ENCODE measurements at regions not wholly inside any gene's neighbourhood (a gene's known extent, or its start where the extent isn't known, plus 50 kb on each side); places are given as distances from the start of the nearest gene placed in this dataset.
A peak's percentile ranks its signal among the peaks of the same experiment; 100 is the strongest.
"Not testable (repeated sequence)": the region's sequence is repeated elsewhere in the genome, so short reads cannot be mapped to it uniquely, and the experiment has no call there.

- not testable (repeated sequence) for H3K27ac ChIP-seq; H3K4me1 ChIP-seq; H3K27me3 ChIP-seq; H3K4me3 ChIP-seq; DNase-seq (ENCODE audit: low spot score in 2 of 2); H3K9me3 ChIP-seq; H3K36me3 ChIP-seq
- 92% methylated on average over 7 of the region's 13 CpGs for WGBS
These were observed 1214.9 kb downstream of the FOXD4L5 start for GRCh38 chr9:64070083-64070482.

- Histone ChIP-seq H3K36me3 (no peaks in the 10 kb centered on the region), H3K9me3 (peaks cover 5% of the 10 kb centered on the region), H3K27ac (no peak overlapping the region), H3K27me3 (no peaks in the 10 kb centered on the region), H3K4me3 (no peak overlapping the region), H3K4me1 (no peaks in the 10 kb centered on the region)
- TF ChIP-seq POLR2A (IDR thresholded peaks at IDR 0.05) (no peak), EP300 (IDR thresholded peaks at IDR 0.05) (no peak), POLR2AphosphoS5 (IDR thresholded peaks at IDR 0.05) (no peak)
- TF ChIP-seq, protein P1, sequence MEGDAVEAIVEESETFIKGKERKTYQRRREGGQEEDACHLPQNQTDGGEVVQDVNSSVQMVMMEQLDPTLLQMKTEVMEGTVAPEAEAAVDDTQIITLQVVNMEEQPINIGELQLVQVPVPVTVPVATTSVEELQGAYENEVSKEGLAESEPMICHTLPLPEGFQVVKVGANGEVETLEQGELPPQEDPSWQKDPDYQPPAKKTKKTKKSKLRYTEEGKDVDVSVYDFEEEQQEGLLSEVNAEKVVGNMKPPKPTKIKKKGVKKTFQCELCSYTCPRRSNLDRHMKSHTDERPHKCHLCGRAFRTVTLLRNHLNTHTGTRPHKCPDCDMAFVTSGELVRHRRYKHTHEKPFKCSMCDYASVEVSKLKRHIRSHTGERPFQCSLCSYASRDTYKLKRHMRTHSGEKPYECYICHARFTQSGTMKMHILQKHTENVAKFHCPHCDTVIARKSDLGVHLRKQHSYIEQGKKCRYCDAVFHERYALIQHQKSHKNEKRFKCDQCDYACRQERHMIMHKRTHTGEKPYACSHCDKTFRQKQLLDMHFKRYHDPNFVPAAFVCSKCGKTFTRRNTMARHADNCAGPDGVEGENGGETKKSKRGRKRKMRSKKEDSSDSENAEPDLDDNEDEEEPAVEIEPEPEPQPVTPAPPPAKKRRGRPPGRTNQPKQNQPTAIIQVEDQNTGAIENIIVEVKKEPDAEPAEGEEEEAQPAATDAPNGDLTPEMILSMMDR (IDR thresholded peaks at IDR 0.05), result no peak
- no peak for DNase-seq (ENCODE audit: low spot score in 2 of 2)
- 92% methylated on average over 5 of the region's 24 CpGs for WGBS
These were observed 1218.2 kb downstream of the FOXD4L5 start for GRCh38 chr9:64066736-64067368.

DNA sequence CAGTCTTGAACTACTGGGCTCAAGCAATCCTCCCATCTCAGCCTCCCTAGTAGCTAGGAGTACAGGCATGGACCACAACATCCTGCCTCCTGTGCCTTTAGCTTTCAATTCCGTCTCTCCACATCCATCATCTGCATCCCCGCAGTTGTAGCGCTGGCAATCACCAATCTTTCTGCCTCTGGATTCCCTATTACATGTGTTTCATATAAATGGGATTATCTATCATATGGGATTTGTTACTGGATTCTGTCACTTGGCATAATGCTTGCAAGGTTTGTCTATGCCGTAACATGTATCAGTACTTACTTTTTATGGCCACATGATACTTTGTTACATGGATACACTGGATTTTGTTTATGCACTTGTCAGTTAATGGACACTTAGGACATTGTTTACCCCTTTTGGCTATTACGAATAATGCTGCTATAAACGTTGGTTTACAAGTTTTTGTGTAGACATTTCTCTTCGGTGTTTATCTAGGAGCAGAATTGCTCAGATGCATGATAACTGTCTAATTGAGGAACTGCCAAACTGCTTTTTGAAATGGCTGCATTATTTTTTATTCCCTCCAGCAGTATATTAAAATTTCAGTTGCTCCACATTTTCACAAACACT is 1223.9 kb downstream of the FOXD4L5 start:
- Histone ChIP-seq H3K9me3 (no peaks in the 10 kb centered on the region), H3K27ac (no peak overlapping the region), H3K27me3 (no peaks in the 10 kb centered on the region), H3K4me3 (no peak overlapping the region), H3K4me1 (no peaks in the 10 kb centered on the region), H3K36me3 (no peaks in the 10 kb centered on the region)
- TF ChIP-seq POLR2A (IDR thresholded peaks at IDR 0.05), result no peak
- TF ChIP-seq, protein P1 (IDR thresholded peaks at IDR 0.05), result no peak
- no peak for TF ChIP-seq EP300 (IDR thresholded peaks at IDR 0.05)
- TF ChIP-seq POLR2AphosphoS5 (IDR thresholded peaks at IDR 0.05), result no peak
- WGBS, result 68% methylated on average over 7 of the region's 7 CpGs
- no peak for DNase-seq (ENCODE audit: low spot score in 2 of 2)

DNA sequence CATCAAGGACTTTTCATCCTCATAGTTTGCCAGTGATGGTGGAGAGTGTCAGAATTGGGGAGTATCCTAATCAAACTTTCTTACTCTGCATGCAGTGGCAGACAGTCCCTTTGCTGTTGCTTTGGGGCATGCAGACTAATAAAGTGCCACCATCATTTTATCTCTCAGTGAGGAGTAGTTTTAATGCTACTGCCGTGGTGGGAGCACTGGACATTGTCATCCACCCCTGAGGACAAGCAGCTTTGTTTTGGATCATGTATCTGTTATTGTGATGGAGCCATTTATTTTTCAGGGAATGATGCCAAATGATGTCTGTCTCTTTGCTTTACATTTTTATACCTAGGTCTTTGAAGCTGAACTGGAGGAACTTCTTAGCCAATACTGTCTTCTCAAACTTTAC is 1226.9 kb downstream of the FOXD4L5 start:
- H3K36me3 ChIP-seq; H3K4me1 ChIP-seq; DNase-seq (ENCODE audit: low spot score in 2 of 2); H3K27me3 ChIP-seq; H3K4me3 ChIP-seq; H3K9me3 ChIP-seq; H3K27ac ChIP-seq: not testable (repeated sequence)
- 44% methylated on average over 1 of the region's 1 CpG for WGBS

GRCh38 chr9:64057553-64057952 is 1227.5 kb downstream of the FOXD4L5 start:
- Histone ChIP-seq H3K4me1 (no peaks in the 10 kb centered on the region), H3K9me3 (no peaks in the 10 kb centered on the region), H3K27ac (no peak overlapping the region), H3K4me3 (no peak overlapping the region), H3K27me3 (no peaks in the 10 kb centered on the region), H3K36me3 (no peaks in the 10 kb centered on the region)
- TF ChIP-seq, protein P1 (IDR thresholded peaks at IDR 0.05), result no peak
- DNase-seq (ENCODE audit: low spot score in 2 of 2), result no peak
- 65% methylated on average over 4 of the region's 4 CpGs for WGBS

DNA sequence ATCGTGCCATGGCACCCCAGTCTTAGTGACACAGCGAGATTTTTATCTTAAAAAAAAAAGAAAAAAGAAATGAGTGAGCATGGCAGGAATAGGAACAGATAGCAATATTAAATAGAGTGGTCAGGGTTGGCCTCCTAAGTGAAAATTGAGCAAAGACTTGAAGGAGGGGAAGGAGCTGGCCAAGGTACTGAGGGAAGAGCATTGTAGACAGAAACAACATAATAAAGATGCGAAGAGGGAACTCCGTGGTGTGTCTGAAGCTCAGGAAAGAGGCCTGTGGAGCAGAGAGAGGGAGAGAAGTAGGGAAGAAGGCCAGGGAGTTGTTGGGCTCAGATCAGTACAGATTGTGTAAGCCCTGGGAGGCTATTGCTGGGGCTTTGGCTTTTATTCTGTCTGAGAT is 1256.1 kb downstream of the FOXD4L5 start:
- H3K27me3 ChIP-seq; H3K4me1 ChIP-seq; H3K36me3 ChIP-seq; H3K27ac ChIP-seq; H3K9me3 ChIP-seq; DNase-seq (ENCODE audit: low spot score in 2 of 2); H3K4me3 ChIP-seq: not testable (repeated sequence)
- WGBS, result 69% methylated on average over 4 of the region's 4 CpGs

DNA sequence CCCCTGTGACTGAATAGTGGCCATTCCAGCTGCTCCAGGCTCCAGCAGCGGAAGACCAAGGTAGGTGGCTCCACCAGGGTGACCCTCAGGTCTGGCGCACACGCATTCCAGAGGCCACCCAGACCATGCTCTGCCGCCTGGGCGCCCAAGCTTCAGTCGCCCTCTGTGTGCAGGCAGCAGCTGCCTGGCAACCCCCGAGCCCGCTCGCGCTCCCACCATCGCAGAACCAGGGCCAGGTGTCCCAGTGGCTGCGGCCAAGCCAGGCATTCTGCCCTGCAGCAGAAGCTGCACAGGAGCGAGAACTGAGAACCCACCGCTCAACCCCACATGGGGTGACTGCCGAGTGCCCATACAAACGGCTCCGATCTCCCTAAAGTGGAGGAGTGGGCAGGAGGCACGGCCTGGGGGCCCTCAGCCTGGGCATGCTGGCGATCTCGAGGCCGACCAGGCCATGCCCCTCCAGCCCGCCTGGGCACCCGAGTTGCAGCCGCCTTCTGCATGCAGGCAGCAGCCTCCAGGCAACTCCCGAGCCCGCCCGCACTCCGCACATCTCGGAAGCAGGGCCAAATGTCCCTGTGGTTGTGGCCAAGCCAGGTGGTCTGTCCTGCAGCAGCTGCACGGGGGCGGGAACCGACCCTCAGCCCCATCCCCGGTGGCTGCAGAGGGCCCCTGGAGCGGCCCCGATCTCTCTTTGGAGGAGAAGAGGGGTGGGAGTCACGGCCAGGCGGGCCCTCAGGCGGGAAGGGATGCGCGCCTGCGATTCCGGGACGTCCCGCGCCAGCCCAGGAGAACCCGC is 1264.1 kb downstream of the FOXD4L5 start:
- H3K9me3 ChIP-seq; H3K27me3 ChIP-seq; H3K36me3 ChIP-seq; H3K27ac ChIP-seq; H3K4me3 ChIP-seq; H3K4me1 ChIP-seq; DNase-seq (ENCODE audit: low spot score in 2 of 2): not testable (repeated sequence)
- WGBS, result 85% methylated on average over 16 of the region's 46 CpGs

DNA sequence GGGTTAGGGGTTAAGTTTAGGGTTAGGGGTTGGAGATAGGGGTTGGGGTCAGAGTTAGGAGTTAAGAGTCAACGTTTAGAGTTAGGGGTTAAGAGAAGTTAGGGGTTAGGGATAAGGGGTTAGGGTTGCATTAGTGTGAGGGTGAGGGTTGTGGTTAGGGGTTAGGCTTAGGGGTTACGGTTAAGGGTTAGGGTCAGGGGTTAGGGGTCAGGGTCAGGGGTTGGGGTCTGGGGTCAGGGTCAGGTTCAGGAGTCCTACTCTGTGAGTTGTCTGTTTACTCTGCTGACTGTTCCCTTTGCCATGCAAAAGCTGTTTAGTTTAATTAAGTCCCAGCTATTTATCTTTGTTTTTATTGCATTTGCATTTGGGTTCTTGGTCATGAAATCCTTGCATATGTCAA is 1267.3 kb downstream of the FOXD4L5 start:
- not testable (repeated sequence) for H3K4me3 ChIP-seq; H3K36me3 ChIP-seq; H3K4me1 ChIP-seq; H3K9me3 ChIP-seq; H3K27ac ChIP-seq; H3K27me3 ChIP-seq; DNase-seq (ENCODE audit: low spot score in 2 of 2)
- WGBS, result 74% methylated on average over 2 of the region's 2 CpGs

DNA sequence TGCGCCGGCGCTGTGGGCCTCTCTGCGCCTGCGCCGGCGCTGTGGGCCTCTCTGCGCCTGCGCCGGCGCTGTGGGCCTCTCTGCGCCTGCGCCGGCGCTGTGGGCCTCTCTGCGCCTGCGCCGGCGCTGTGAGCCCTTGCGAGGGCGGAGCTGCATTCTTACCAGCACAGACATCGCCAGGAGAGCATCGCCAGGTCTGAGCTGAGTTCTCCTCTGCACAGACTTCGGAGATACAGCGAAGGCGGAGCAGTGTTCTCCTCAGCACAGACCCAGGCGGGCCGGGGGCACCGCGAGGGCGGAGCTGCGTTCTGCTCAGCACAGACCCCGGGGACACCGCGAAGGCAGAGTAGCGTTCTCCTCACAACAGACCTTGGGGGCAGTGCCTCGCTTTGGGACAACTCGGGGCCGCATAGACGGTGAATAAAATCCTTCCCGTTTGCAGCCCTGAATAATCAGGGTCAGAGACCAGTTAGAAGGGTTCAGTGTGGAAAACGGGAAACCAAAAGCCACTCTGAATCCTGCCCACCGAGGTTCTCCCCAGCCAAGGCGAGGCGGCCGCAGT is 1268.1 kb downstream of the FOXD4L5 start:
- not testable (repeated sequence) for DNase-seq (ENCODE audit: low spot score in 2 of 2); H3K27ac ChIP-seq; H3K27me3 ChIP-seq; H3K9me3 ChIP-seq; H3K4me1 ChIP-seq; H3K4me3 ChIP-seq; H3K36me3 ChIP-seq
- WGBS, result 68% methylated on average over 23 of the region's 46 CpGs

DNA sequence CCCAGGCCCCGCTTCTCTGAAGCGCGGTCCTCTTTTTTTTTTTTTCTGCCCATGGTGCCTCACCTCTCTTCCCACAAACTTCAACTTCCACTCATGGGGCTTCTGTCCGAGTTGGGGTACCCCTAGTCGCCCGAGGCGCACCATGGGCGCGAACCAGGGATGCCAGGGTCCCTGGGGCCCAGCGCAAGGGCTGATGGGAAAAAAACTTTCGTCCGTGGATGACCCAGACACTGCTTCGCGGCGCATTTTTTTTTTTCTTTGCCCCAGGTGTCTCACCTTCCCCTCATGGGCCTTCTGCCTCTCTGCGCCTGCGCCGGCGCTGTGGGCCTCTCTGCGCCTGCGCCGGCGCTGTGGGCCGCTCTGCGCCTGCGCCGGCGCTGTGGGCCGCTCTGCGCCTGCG is 1268.8 kb downstream of the FOXD4L5 start:
- H3K4me1 ChIP-seq; H3K27me3 ChIP-seq; H3K9me3 ChIP-seq; H3K27ac ChIP-seq; DNase-seq (ENCODE audit: low spot score in 2 of 2); H3K36me3 ChIP-seq: not testable (repeated sequence)
- peak overlapping the region; percentile 30 for H3K4me3 ChIP-seq
- WGBS, result 53% methylated on average over 18 of the region's 31 CpGs

Measured in suprapubic skin (tissue), 4 donors.